Tibial nerve (tissue), 4 donors: ENCODE measurements at regions not wholly inside any gene's neighbourhood (a gene's known extent, or its start where the extent isn't known, plus 50 kb on each side); places are given as distances from the start of the nearest gene placed in this dataset.

Experiments
- EP300 ChIP-seq, 2 donors: sonication (generic); formaldehyde crosslinking; IDR thresholded peaks; one replicate each; pipeline ENCODE4 v1.6.1; 2017; ENCODE audit warnings: antibody characterized with exemption in 2 of 2, mild to moderate bottlenecking in 1 of 2
- POLR2A ChIP-seq, 2 donors: fragments of 450-650 bp; IDR thresholded peaks; one replicate each; pipeline ENCODE4 v1.6.1; 2017; ENCODE audit warnings: antibody characterized with exemption in 2 of 2, mild to moderate bottlenecking in 2 of 2, moderate library complexity in 2 of 2
- TF ChIP-seq, protein P1 (sequence below), 5 experiments: fragments of 200-600 bp in 3 of 5; fragments of 450-650 bp in 2 of 5; sonication (generic) in 3 of 5; IDR thresholded peaks; one replicate each; pipeline ENCODE4 v1.5.1; 2016 to 2019; ENCODE audit warnings: antibody characterized with exemption in 5 of 5, mild to moderate bottlenecking in 3 of 5, moderate library complexity in 2 of 5

DNA sequence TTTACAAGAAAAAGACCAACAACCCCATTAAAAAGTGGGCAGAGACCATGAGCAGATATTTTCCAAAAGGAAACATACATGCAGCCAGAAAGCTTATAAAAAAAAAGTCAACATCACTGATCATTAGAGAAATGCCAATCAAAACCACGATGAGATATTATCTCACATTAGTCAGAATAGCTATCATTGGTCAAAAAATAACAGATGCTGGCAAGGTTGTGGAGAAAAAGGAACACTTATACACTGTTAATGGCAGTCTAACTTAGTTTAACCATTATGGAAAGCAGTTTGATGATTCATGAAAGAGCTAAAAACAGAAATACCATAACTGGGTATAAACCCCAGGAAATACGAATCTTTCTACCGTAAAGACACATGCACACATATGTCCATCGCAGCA is 76.3 kb downstream of the SUCNR1 start:
- TF ChIP-seq, protein P1, sequence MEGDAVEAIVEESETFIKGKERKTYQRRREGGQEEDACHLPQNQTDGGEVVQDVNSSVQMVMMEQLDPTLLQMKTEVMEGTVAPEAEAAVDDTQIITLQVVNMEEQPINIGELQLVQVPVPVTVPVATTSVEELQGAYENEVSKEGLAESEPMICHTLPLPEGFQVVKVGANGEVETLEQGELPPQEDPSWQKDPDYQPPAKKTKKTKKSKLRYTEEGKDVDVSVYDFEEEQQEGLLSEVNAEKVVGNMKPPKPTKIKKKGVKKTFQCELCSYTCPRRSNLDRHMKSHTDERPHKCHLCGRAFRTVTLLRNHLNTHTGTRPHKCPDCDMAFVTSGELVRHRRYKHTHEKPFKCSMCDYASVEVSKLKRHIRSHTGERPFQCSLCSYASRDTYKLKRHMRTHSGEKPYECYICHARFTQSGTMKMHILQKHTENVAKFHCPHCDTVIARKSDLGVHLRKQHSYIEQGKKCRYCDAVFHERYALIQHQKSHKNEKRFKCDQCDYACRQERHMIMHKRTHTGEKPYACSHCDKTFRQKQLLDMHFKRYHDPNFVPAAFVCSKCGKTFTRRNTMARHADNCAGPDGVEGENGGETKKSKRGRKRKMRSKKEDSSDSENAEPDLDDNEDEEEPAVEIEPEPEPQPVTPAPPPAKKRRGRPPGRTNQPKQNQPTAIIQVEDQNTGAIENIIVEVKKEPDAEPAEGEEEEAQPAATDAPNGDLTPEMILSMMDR (IDR thresholded peaks at IDR 0.05), result no peak
- TF ChIP-seq POLR2A (IDR thresholded peaks at IDR 0.05) (no peak), EP300 (IDR thresholded peaks at IDR 0.05) (no peak)
